Common myeloid progenitor, CD34-positive (primary cell): ENCODE measurements at regions not wholly inside any gene's neighbourhood (a gene's known extent, or its start where the extent isn't known, plus 50 kb on each side); places are given as distances from the start of the nearest gene placed in this dataset.
A peak's percentile ranks its signal among the peaks of the same experiment; 100 is the strongest.

Experiments used
- CTCF ChIA-PET: fragments of 350-600 bp; sonication (Branson Sonifier 250); formaldehyde crosslinking; loops from one replicate; lab custom pipeline; 2021; ENCODE audit warnings: antibody characterized with exemption; lab: Charles Lee
- POLR2A ChIA-PET: fragments of 350-600 bp; sonication (Branson Sonifier 250); formaldehyde crosslinking; loops from one replicate; lab custom pipeline; 2021; ENCODE audit warnings: antibody characterized with exemption; lab: Charles Lee
- DNase-seq, 3 donors: peaks; one replicate each; pipeline versions ENCODE4 v3.0.0 to v3.0.0-alpha.2; 2013
- H3K27ac ChIP-seq, 2 experiments: 1 replicate in 1 of 2; 2 replicates in 1 of 2; pipeline ENCODE4 v1.7.0; 2013; ENCODE audit warnings: inconsistent platforms in 2 of 2, low read length in 2 of 2, mild to moderate bottlenecking in 2 of 2, low read depth in 1 of 2, moderate library complexity in 1 of 2; ENCODE audit not compliant: severe bottlenecking in 2 of 2, insufficient read depth in 1 of 2, poor library complexity in 1 of 2
- H3K27me3 ChIP-seq, 5 experiments: replicated peaks in 2 of 5; 1 replicate in 3 of 5; 2 replicates in 2 of 5; pipeline versions ENCODE4 v1.6.1 to v1.7.0; 2013; ENCODE audit warnings: low read length in 4 of 5, mild to moderate bottlenecking in 2 of 5, moderate library complexity in 2 of 5, inconsistent platforms in 1 of 5; ENCODE audit not compliant: insufficient read depth in 5 of 5, control insufficient read depth in 4 of 5
- H3K36me3 ChIP-seq, 4 experiments: 1 replicate in 2 of 4; 2 replicates in 2 of 4; pipeline versions ENCODE4 v1.6.1 to v1.7.0; 2013; ENCODE audit warnings: low read length in 3 of 4, control low read depth in 1 of 4, mild to moderate bottlenecking in 1 of 4; ENCODE audit not compliant: control insufficient read depth in 4 of 4, insufficient read depth in 4 of 4
- H3K4me1 ChIP-seq, 4 experiments: 1 replicate in 3 of 4; 2 replicates in 1 of 4; pipeline versions ENCODE4 v1.6.1 to v1.7.1; 2013; ENCODE audit warnings: low read length in 3 of 4, mild to moderate bottlenecking in 3 of 4, control low read depth in 1 of 4, inconsistent platforms in 1 of 4, moderate library complexity in 1 of 4; ENCODE audit not compliant: control insufficient read depth in 4 of 4, insufficient read depth in 4 of 4; ENCODE audit errors: control extremely low read depth in 1 of 4
- H3K4me3 ChIP-seq, 7 experiments: 1 replicate in 4 of 7; 2 replicates in 3 of 7; pipeline versions ENCODE4 v1.5.1 to v1.7.0; 2013; ENCODE audit warnings: mild to moderate bottlenecking in 7 of 7, low read length in 6 of 7, moderate library complexity in 6 of 7, inconsistent platforms in 2 of 7, low read depth in 2 of 7, control low read depth in 1 of 7; ENCODE audit not compliant: insufficient read depth in 4 of 7, control insufficient read depth in 1 of 7; ENCODE audit errors: extremely low read depth in 1 of 7
- H3K9me3 ChIP-seq, 5 experiments: 1 replicate in 4 of 5; 2 replicates in 1 of 5; pipeline versions ENCODE4 v1.6.1 to v1.7.1; 2013; ENCODE audit warnings: low read length in 4 of 5, mild to moderate bottlenecking in 2 of 5, inconsistent platforms in 1 of 5, low read depth in 1 of 5, moderate library complexity in 1 of 5; ENCODE audit not compliant: control insufficient read depth in 4 of 5, insufficient read depth in 2 of 5; ENCODE audit errors: control extremely low read depth in 1 of 5
- WGBS: methylation state at CpG from one replicate; pipeline ENCODE4 v1.1.5; 2013; ENCODE audit not compliant: insufficient coverage; 5-methylcytosine and 5-hydroxymethylcytosine counted together

- DNase-seq = peak; percentile 38 to 76 (median 61)
- no peaks in the 10 kb centered on the region for H3K4me1 ChIP-seq
- peaks cover 0 to 5% (median 0%) of the 10 kb centered on the region in 5 experiments for H3K27me3 ChIP-seq
- H3K4me3 ChIP-seq = no peak overlapping the region
- no peak overlapping the region for H3K27ac ChIP-seq
- H3K9me3 ChIP-seq = no peaks in the 10 kb centered on the region
- no peaks in the 10 kb centered on the region for H3K36me3 ChIP-seq
- 49% methylated on average over 12 of the region's 16 CpGs for WGBS
- POLR2A ChIA-PET = no interaction called here
- CTCF ChIA-PET = interaction anchor here (0.6 to 1.8 kb wide), 10 partner anchors 10 to 437 kb away, joined by 3 to 7 read pairs (median 5); no protein-coding TSS in a partner anchor
Measured at GRCh38 chr6:152897807-152898399, 84.9 kb downstream of the FBXO5 start.

GRCh38 chr6:152904678-152905077, 78.2 kb downstream of the FBXO5 start:
- POLR2A ChIA-PET = no interaction called here
- H3K27ac ChIP-seq = no peak overlapping the region

GRCh38 chr6:152905551-152906299, 77.1 kb downstream of the FBXO5 start:
- ChIA-PET POLR2A (interaction anchor here (0.6 to 0.7 kb wide), 2 partner anchors 9 to 12 kb away, joined by 3 read pairs; no protein-coding TSS in a partner anchor), CTCF (no interaction called here)
- H3K27me3 ChIP-seq = peaks cover 0 to 7% (median 1%) of the 10 kb centered on the region in 5 experiments
- H3K4me3 ChIP-seq = no peak overlapping the region
- no CpG with 5 or more reads among the region's 2 CpGs for WGBS
- H3K4me1 ChIP-seq = no peaks in the 10 kb centered on the region
- no peaks in the 10 kb centered on the region for H3K9me3 ChIP-seq
- no peak for DNase-seq
- no peaks in the 10 kb centered on the region for H3K36me3 ChIP-seq
- no peak overlapping the region for H3K27ac ChIP-seq

More at GRCh38 chr6:152904678-152905077, 78.2 kb downstream of the FBXO5 start:
- DNase-seq = no peak
- peaks cover 0 to 7% (median 1%) of the 10 kb centered on the region in 5 experiments for H3K27me3 ChIP-seq
- no peaks in the 10 kb centered on the region for H3K36me3 ChIP-seq
- no peak overlapping the region for H3K4me3 ChIP-seq
- no peaks in the 10 kb centered on the region for H3K4me1 ChIP-seq
- no peaks in the 10 kb centered on the region for H3K9me3 ChIP-seq
- CTCF ChIA-PET = no interaction called here

- ChIA-PET CTCF (interaction anchor here (0.6 kb wide), 1 partner anchor 27 kb away, joined by 3 read pairs; no protein-coding TSS in a partner anchor), POLR2A (no interaction called here)
- H3K27me3 ChIP-seq = peaks cover 0 to 2% (median 0%) of the 10 kb centered on the region in 5 experiments
- WGBS = no CpG with 5 or more reads among the region's 2 CpGs
- H3K4me1 ChIP-seq = no peaks in the 10 kb centered on the region
- H3K4me3 ChIP-seq = no peak overlapping the region
- peaks cover 0 to 10% (median 0%) of the 10 kb centered on the region in 5 experiments for H3K9me3 ChIP-seq
- H3K36me3 ChIP-seq = no peaks in the 10 kb centered on the region
- no peak for DNase-seq
- H3K27ac ChIP-seq = no peak overlapping the region
Measured at GRCh38 chr6:152909241-152909640, 73.6 kb downstream of the FBXO5 start.

GRCh38 chr6:152916035-152916434, 66.8 kb downstream of the FBXO5 start:
- ChIA-PET POLR2A (no interaction called here), CTCF (no interaction called here)
- H3K9me3 ChIP-seq = peaks cover 0 to 10% (median 1%) of the 10 kb centered on the region in 5 experiments
- DNase-seq = no peak
- H3K4me3 ChIP-seq = no peak overlapping the region
- no peak overlapping the region for H3K27ac ChIP-seq
- H3K36me3 ChIP-seq = no peaks in the 10 kb centered on the region
- no peaks in the 10 kb centered on the region for H3K4me1 ChIP-seq
- no CpG with 5 or more reads among the region's 1 CpG for WGBS
- H3K27me3 ChIP-seq = no peaks in the 10 kb centered on the region

- DNase-seq = no peak
- no peaks in the 10 kb centered on the region for H3K36me3 ChIP-seq
- no peak overlapping the region for H3K4me3 ChIP-seq
- no peaks in the 10 kb centered on the region for H3K27me3 ChIP-seq
- ChIA-PET CTCF (no interaction called here), POLR2A (no interaction called here)
- WGBS = no CpG with 5 or more reads among the region's 3 CpGs
- H3K4me1 ChIP-seq = no peaks in the 10 kb centered on the region
- H3K27ac ChIP-seq = no peak overlapping the region
- H3K9me3 ChIP-seq = peaks cover 0 to 3% (median 0%) of the 10 kb centered on the region in 5 experiments
Measured at GRCh38 chr6:152918991-152919390, 63.9 kb downstream of the FBXO5 start.

- Histone ChIP-seq H3K4me1 (no peaks in the 10 kb centered on the region), H3K4me3 (no peak overlapping the region), H3K9me3 (no peaks in the 10 kb centered on the region), H3K27me3 (no peaks in the 10 kb centered on the region), H3K36me3 (no peaks in the 10 kb centered on the region), H3K27ac (no peak overlapping the region)
- DNase-seq = no peak
- POLR2A ChIA-PET = no interaction called here
- no CpG with 5 or more reads among the region's 3 CpGs for WGBS
- CTCF ChIA-PET = no interaction called here
Measured at GRCh38 chr6:152920016-152920415, 62.8 kb downstream of the FBXO5 start.
